ENCODE measurements at regions not wholly inside any gene's neighbourhood (a gene's known extent, or its start where the extent isn't known, plus 50 kb on each side); places are given as distances from the start of the nearest gene placed in this dataset.

- TF ChIP-seq CTCF (IDR thresholded peaks at IDR 0.05; ENCODE audit: low read length) (peak; percentile 19; the same call in 1 of the 2 replicates), EZH2 (optimal IDR thresholded peaks at IDR 0.05; ENCODE audit: low read depth, low read length) (no peak)
Observed at GRCh38 chr2:81650048-81650971, 1345.8 kb upstream of the LRRTM1 start.
